Keratinocyte (primary cell): ENCODE measurements at regions not wholly inside any gene's neighbourhood (a gene's known extent, or its start where the extent isn't known, plus 50 kb on each side); places are given as distances from the start of the nearest gene placed in this dataset.

ENCODE experiments used
- CTCF ChIP-seq, 3 experiments: IDR thresholded peaks in 1 of 3; conservative IDR thresholded peaks in 1 of 3; optimal IDR thresholded peaks in 1 of 3; 2 replicates in 2 of 3; 3 replicates in 1 of 3; pipeline versions ENCODE3 to v1.5.1; 2011; ENCODE audit warnings: low read length in 3 of 3, mild to moderate bottlenecking in 3 of 3, moderate library complexity in 2 of 3, control low read depth in 1 of 3, inconsistent platforms in 1 of 3; ENCODE audit not compliant: insufficient read depth in 2 of 3; ENCODE audit errors: extremely low read depth in 1 of 3
- EZH2 ChIP-seq: IDR thresholded peaks from one replicate; pipeline ENCODE4 v1.6.1; 2012; ENCODE audit warnings: inconsistent platforms, mild to moderate bottlenecking, low read length, moderate library complexity

GRCh38 chr7:46583656-46584055 lies 662.6 kb upstream of the IGFBP3 start:
- TF ChIP-seq CTCF (optimal IDR thresholded peaks at IDR 0.05 in 1 of 3, IDR thresholded peaks at IDR 0.05 in 1 of 3, conservative IDR thresholded peaks at IDR 0.05 in 1 of 3; ENCODE audit: extremely low read depth in 1 of 3, insufficient read depth in 2 of 3, low read length in 3 of 3) (no peak), EZH2 (no peak)
